HG02763 (cell line): ENCODE measurements at regions not wholly inside any gene's neighbourhood (a gene's known extent, or its start where the extent isn't known, plus 50 kb on each side); places are given as distances from the start of the nearest gene placed in this dataset.
"Not testable (repeated sequence)": the region's sequence is repeated elsewhere in the genome, so short reads cannot be mapped to it uniquely, and the experiment has no call there.

Experiments used
- ATAC-seq: cut with Tn5 transposase; IDR thresholded peaks from one replicate; pipeline ENCODE4 v1.9.1; 2021; ENCODE audit warnings: mild to moderate bottlenecking, moderate library complexity; ENCODE audit not compliant: unreplicated experiment

DNA sequence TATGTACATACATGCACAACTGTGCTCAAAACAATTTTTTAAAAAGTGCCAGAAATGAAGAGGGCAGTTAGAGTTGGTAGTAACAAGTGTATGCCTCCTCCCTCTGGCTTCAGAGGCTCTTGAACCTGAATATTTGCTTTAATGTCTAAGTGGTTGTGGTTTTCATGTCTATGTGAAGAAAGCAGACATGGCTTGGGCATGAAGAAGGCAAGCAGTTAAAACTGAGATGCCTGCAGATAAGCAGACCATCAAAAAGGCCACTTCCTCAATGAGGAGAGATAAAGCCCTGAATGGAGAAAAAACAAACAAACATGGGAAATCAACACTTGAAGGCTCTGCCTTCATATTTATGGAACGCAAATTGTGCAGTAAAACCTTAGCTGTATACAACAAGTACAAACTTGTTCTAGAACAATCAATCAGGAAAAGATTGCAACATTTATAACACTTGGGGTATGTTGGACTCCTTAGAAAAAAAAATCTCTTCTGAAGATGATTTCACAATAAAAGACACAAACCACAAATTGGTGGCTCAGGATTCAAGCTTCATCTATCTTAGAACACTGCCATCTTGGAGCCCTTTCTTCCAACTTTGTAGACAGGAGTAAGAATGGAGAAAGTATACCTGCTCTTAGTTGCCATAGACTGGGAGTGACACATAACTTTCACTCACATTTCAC lies 52.7 kb upstream of the PLA2G4A start:
- ATAC-seq, result no peak

DNA sequence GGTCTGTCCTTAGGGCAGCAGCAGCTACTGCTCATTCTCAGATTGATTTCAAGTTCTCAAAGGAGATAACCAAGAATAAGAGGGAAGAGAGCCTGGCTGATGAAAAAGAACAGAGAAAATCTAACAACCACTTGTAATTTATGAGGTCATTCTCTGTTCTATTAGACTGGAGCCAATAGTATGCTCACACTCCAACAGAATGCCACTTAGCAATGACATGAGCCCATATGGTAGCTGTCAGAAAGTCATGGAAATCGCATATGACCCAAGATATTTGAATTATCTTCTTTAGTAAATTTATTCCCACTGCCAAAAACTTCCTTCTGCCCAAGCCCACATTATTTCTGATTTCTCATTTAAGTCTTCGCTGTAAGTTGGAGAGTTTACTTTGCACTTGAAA lies 53.7 kb upstream of the PLA2G4A start:
- no peak for ATAC-seq

DNA sequence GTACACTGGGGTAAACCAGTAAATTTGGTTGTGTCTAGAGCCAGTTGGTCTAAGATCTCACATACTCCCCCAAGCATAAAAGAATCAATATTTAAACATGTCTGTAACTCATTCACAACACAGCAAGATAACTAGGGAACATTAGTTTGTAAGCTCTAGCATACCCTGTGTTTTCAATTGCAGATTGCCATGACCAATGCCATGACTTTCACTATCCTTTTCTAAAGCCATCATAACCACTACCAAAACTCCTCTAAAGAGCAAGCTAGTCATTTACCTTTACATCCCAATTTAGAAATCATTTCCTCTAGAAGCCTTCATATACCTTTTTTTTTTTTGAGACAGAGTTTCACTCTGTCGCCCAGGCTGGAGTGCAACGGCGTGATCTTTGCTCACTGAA lies 56.5 kb upstream of the PLA2G4A start:
- ATAC-seq, result no peak

DNA sequence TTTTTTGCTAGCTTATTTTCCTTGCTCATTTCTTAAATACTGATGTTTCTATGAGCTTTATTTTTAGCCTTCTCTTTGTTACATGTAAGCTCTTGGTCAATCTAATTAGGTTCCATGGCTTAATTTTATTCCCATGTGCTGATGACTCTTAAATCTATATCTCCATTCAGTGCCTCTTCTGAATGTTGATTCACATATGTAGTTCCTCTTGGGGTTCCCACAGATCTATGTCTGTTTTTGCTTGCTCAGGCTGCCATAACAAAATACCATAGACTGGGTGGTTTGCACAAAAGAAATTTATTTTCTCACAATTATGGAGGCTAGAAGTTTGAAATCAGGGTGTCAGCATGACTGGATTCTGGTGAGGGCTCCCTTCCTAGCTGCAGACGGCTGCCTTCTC lies 58.3 kb upstream of the PLA2G4A start:
- ATAC-seq, result no peak

DNA sequence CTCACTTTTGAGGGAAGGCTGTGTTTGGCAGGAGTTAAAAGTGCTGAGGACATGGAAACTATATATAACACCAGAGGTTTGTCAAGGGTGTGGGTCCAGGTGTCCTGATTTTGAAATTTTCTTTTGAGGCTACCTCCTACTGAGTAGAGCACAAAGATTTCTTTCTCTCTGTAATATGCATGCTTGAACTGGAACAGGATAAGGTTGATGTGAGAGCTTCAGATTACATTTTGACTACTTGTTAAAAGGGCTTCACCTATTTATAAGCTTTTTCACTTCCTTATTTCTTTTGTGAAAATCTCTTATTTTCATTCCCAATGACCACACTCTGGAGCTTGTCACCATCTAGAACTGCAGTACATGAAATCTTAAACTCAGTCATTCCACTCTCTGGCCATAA lies 59.8 kb upstream of the PLA2G4A start:
- peak; percentile 76 for ATAC-seq

DNA sequence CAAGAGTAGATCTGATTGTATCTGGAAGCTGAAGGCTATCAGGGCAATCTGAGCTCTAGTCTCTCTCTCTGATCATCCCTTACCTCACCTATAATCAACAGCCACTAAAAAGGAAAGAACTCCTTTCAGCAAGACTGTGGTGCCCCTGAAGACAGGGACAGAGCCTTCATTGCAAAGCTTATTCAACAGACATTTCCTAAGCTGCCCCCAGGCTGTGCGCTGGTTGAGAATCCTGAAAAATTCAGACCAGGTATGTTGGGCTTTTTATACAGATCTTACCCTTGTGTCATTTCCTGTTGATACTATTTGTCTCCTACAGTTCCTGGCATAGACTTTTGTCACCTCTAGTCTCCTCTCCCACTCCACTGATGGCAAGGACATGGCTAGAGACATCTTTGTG lies 63.3 kb upstream of the PLA2G4A start:
- no peak for ATAC-seq

DNA sequence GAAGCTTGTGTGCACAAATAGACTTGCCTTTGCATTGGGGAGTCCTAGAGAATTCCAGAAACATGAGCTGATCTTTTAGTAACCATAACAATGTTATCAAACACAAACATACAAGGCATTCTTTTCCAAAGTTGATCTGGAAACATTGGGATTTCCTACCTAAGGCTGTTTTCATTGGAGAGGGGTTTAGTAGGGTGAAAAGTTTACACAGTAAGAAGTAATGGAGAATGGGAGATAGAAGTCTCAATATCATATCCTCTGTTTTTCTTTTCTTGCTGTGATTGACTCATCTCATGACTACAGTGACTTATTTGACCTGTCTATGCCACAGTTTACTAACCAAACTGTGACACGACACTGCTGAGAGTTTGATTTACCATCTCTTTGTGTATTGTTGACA lies 65.6 kb upstream of the PLA2G4A start:
- peak; percentile 39 for ATAC-seq

DNA sequence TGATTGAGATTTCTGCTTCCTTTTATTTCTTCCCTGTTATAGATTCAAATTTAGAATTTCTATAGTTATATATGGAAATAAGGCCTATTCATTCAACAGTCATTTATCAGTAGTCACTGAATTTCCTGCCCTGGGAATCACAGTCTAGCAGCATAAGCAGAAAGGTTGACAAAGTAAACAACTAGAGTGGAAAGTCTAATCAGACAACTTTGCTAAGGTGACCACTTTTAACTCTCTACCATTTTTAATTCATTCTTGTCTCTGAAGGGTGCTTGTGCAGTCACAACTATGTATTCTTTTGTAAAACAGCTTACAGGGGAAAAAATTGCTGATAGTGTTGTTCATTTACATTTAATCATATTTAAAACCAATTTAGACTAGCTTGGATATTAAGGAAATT lies 66.1 kb upstream of the PLA2G4A start:
- no peak for ATAC-seq

DNA sequence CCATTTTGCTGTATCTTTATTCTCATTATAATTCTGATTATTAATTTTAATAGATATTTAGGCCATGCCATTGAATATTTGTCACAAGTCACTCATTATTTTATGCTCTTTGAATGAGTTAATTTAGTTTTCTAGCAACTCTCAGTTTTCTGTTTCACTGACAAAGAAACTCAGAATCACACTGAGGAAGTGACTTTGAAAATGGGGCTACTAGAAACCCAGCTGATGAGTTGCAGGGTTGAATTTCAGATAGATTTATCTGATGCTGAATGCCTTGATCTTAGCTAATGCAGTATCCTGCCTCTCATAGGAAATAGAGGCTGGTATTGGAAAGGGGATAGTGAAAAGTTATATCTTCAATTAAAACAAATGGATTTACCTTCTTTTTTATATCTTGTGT lies 67.4 kb upstream of the PLA2G4A start:
- peak; percentile 59 for ATAC-seq

DNA sequence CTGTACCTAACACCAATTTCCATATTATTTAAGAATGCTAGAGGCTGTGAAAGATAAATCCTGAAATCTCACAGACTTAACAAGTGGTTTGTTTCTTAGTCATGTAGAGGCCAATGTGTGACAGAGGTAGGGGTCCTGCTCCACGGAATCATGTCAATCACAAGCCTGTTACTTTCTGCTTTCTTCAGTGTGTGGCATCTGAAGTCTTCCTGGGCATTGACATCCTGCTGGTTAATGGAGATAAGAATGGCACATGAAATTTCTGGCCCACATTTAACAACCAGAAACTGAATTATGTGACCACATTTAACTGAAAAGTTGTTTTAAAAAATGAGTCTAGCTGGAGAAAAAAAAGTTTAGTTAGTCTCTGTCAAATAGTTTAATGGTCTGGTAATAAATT lies 68.3 kb upstream of the PLA2G4A start:
- ATAC-seq, result no peak

DNA sequence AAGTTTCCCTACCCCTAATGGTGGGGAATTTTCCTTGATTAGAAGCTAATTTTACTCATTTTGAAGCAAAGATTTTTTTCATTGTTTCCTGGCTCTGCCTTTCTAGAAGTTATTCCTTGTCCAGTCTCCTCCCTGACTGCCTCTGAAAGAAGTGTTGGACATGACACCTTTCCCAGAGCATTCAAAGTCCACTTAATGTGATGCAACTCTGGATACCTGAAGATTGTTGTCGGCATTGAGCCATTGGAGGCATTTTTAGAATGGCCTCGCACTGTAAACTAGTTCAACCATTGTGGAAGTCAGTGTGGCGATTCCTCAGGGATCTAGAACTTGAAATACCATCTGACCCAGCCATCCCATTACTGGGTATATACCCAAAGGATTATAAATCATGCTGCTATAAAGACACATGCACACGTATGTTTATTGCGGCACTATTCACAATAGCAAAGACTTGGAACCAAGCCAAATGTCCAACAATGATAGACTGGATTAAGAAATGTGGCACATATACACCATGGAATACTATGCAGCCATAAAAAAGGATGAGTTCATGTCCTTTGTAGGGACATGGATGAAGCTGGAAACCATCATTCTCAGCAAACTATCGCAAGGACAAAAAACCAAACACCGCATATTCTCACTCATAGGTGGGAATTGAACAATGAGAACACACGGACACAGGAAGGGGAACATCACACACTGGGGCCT lies 69.7 kb upstream of the PLA2G4A start:
- ATAC-seq, result not testable (repeated sequence)

DNA sequence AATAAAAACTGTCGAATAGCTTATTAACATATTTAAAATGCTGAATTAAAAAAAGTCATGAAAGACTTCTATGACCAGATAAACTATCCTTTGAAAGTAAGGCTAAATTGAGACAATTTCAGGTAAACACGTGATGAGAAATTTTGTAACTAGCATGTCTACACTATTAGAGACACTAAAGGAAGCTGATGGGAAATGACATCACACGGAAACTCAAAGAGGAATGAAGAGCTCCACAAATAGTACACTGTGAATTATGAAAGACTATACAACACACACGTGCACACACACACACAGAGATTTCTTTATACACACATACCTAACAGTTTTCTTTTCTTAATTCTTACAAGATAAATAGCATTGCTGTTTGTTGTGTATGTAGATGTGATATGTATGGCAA lies 70.9 kb upstream of the PLA2G4A start:
- ATAC-seq, result no peak

DNA sequence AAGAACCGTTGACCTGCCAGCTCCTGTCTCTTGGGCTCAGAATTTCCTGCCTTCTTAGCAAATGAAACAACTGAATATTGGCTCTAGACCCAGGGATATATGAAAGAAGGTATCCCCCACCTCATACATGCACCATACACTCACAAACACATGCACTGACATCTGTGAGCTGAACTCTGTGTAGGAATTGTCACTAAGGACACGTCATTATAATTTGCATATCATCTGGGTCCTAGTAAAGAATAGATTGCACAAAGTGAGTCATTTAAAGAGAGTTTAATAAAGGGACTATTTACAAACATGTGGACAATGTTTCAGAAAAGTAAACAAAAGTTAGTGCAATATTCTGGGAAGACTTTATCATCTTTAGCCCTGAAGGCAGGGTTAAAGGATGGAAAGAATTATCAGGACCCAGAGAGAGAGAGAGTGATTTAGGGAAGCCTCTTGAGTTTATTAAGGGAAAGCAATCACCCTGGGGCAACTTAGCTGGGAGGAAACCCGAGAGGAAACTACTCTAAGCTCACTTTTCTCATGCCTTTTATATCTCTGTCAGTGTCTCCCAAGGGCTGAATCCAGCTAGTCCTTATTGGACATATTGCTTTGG lies 74.1 kb upstream of the PLA2G4A start:
- ATAC-seq, result no peak

DNA sequence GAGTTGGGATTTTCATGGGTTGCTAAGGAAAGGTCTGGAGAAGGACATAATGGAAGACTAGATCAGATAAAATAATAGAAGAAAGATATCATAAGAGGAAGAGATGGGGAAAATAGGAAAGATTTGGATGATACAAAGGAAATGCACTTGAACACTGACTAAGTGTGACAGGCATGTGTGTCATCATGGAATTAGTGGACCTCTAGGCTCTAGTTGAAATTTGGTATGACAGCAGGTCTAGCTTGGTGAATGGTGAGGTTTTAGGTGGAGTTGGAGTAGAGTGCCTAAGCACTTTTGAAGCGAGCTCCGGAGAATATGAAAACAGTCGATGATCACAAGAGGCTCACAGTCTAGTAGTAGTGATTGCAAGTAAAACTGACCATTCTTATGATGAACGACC lies 73.0 kb upstream of the PTGS2 start:
- ATAC-seq, result no peak

DNA sequence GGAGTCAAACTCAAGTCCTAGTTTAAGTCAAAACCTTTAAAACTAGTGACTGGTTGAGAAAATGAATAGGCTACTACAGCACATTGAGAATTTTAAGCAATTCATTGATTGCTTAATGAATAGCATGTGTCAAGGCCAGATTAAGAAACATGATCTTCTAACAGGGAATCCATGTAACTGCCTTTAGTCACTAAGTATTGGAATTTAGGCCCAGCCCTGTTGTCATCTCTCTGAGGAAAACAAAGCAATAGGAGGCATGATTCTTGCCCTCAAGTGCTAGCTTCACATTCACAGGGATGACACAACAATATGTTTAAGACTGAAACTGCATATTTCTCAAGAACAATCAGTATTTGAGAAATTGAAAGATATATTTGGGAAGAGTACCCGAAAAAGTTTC lies 70.0 kb upstream of the PTGS2 start:
- no peak for ATAC-seq

DNA sequence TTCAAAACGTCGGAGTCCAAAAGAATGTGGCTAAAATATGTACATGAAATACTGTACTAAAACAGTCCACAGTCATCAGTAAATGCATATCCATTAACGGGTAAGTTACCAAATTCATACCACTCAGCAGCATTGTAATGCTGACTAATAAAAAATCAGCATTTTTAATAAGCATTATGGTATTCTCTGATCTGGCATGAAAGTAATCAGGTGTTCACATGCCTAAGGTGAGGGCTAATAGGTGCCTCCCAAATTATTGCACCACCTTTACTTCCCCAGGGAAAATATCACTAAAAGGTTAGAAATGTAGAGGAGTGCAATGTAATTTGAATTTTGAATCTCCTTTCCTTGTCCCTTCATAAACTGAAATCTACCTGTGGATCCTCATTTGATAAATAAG lies 69.6 kb upstream of the PTGS2 start:
- ATAC-seq, result no peak

DNA sequence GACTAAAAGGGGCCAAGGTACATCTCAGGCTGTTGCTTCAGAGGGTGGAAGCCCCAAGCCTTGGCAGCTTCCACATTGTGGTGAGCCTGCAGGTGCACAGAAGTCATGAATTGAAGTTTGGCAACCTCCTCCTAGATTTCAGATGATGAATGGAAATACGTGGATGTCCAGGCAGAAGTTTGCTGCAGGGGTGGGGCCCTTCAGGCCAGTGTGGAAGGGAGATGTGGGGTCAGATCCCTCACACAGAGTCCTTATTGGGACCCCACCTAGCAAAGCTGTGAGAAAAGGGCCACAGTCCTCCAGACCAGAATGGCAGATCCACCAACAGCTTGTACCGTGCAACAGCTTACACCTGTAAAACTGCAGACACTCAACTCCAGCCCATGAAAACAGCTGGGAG lies 67.4 kb upstream of the PTGS2 start:
- no peak for ATAC-seq

DNA sequence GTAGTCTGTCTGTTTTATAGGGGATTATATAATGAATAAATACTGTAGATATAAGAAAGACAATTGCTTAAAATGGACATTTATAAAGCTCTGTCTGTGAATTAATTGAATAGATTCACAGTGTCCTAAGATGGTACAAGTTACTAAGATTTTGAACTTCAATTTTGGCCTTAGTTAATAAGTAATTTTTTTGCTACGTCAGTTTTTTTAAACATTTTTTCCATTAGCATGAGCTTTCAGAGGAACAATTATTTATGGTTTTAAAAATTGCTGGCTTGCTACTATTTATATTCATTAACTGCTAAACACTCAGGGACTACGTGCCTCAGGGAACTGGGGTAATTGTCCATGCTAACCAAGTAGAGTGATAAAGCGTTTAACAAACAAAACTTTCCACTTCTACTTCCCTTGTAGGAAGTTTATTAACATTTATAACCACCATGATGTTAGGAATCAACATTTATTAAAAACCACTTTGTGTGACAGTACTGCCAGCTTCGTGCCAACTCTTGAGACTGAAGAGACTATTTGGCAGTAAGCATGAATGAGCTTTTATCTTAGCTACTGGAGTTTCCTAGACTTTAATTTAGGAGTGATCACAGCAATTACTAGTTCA lies 65.4 kb upstream of the PTGS2 start:
- no peak for ATAC-seq

DNA sequence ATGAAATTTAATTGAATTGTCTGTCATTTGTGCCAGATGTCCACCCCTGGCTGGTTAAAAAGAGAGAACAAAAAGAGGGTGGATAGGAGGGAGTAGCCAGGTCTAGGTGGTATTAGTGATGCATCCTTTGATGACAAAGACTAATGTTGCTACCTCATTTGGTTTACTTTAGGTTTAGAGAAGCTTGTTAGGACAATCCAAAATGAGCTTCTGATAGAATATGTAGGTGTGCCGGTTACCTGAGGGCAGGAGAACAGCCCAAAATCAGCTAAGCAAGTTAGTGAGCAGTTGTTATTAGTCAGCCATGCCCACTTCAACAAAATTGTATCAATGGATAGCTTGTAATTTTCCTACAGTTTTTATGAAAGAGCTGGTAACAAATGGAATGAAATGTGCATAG lies 61.4 kb upstream of the PTGS2 start:
- no peak for ATAC-seq

DNA sequence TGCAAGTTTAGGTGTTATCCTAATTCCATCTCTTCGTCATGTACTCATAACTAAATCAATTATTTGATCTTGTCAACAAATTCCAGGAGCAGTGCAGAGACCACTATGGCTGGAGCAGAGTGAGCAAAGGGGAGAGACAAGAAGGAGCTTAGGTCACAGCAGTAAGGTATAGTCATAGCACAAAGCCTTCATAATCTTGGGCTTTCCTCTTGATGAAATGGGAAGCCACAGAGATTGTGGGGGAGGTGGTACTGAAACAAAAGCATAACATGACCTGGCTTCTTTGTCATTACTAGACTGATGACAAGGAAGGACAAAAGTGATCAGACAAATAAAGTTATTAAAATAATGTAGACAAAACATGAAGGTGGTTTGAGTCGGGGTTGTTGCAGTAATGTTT lies 60.1 kb upstream of the PTGS2 start:
- ATAC-seq, result peak; percentile 51

DNA sequence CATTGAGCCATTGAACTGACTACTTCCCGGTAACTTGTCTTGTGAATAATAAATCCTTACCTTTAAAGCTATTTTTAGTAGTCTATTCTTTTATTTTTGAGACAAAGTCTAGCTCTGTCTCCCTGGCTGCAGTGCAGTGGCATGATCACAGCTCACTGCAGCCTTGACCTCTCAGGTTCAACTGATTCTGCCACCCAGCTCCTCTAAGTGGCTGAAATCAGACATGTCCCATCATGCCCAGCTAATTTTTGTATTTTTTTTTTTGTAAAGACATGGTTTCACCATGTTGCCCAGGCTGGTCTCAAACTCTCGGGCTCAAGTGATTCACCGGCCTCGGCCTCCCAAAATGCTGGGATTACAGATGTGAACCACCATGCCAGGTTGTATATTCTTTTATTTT lies 59.3 kb upstream of the PTGS2 start:
- no peak for ATAC-seq

DNA sequence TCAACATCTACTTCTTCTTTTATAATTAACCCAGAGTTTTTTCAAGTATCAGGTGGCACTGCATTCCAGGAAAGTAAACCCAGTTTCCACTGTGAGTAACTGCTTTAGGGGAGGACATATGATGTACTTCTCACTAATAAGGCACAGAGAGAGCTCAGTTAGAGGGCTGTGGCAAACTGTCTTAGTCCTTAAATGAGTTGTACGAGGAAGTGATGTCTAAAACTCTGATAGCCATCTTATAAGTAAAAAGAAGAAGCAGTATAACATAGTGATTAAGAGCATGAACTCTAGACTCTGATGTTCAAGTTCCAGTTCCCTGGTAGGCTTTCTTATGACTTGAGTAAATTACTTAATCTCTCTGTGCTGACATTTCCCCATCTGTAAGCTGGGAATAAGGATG lies 58.7 kb upstream of the PTGS2 start:
- ATAC-seq, result no peak
